ENCODE measurements at regions not wholly inside any gene's neighbourhood (a gene's known extent, or its start where the extent isn't known, plus 50 kb on each side); places are given as distances from the start of the nearest gene placed in this dataset.
"Not testable (repeated sequence)": the region's sequence is repeated elsewhere in the genome, so short reads cannot be mapped to it uniquely, and the experiment has no call there.

GRCh38 chr3:13137941-13138832 lies 65.0 kb upstream of the IQSEC1 start:
- DNase-seq (ENCODE audit: low spot score): no peak

- not testable (repeated sequence) for DNase-seq (ENCODE audit: low spot score)
These were observed 63.6 kb upstream of the IQSEC1 start for GRCh38 chr3:13136848-13137247.

- DNase-seq (ENCODE audit: low spot score): no peak
These were observed 63.2 kb upstream of the IQSEC1 start for GRCh38 chr3:13136426-13136825.

GRCh38 chr3:13135811-13136321 lies 62.6 kb upstream of the IQSEC1 start:
- no peak for DNase-seq (ENCODE audit: low spot score)

GRCh38 chr3:13135251-13135810 lies 62.1 kb upstream of the IQSEC1 start:
- DNase-seq (ENCODE audit: low spot score): no peak

GRCh38 chr3:13134879-13135206 lies 61.6 kb upstream of the IQSEC1 start:
- no peak for DNase-seq (ENCODE audit: low spot score)

GRCh38 chr3:13134166-13134878 lies 61.1 kb upstream of the IQSEC1 start:
- DNase-seq (ENCODE audit: low spot score): no peak

GRCh38 chr3:13133471-13133981 lies 60.3 kb upstream of the IQSEC1 start:
- DNase-seq (ENCODE audit: low spot score): no peak

GRCh38 chr3:13132731-13133410 lies 59.6 kb upstream of the IQSEC1 start:
- no peak for DNase-seq (ENCODE audit: low spot score)

GRCh38 chr3:13132281-13132680 lies 59.1 kb upstream of the IQSEC1 start:
- no peak for DNase-seq (ENCODE audit: low spot score)

- DNase-seq (ENCODE audit: low spot score): no peak
These were observed 57.4 kb upstream of the IQSEC1 start for GRCh38 chr3:13130464-13131193.

GRCh38 chr3:13125092-13126015 lies 52.1 kb upstream of the IQSEC1 start:
- DNase-seq (ENCODE audit: low spot score): no peak

GRCh38 chr3:13124631-13125030 lies 51.4 kb upstream of the IQSEC1 start:
- DNase-seq (ENCODE audit: low spot score): no peak

- no peak for DNase-seq (ENCODE audit: low spot score)
These were observed 50.5 kb upstream of the IQSEC1 start for GRCh38 chr3:13123765-13124164.

GRCh38 chr3:13123013-13123654 lies 49.9 kb upstream of the IQSEC1 start:
- DNase-seq (ENCODE audit: low spot score): no peak
